ENCODE measurements at regions not wholly inside any gene's neighbourhood (a gene's known extent, or its start where the extent isn't known, plus 50 kb on each side); places are given as distances from the start of the nearest gene placed in this dataset.

- H3K4me1 ChIP-seq (ENCODE audit: low read depth): peaks cover 6% of the 10 kb centered on the region
- no peak overlapping the region for H3K27ac ChIP-seq
- H3K36me3 ChIP-seq: no peaks in the 10 kb centered on the region
- TF ChIP-seq CTCF (IDR thresholded peaks at IDR 0.05; ENCODE audit: low read depth, low read length): no peak
- no peak overlapping the region for H3K4me3 ChIP-seq
- no peak for DNase-seq (ENCODE audit: low read depth in 1 of 2, low spot score in 1 of 2)
- no peaks in the 10 kb centered on the region for H3K9me3 ChIP-seq (ENCODE audit: low read depth)
- no peaks in the 10 kb centered on the region for H3K27me3 ChIP-seq
These were observed 198.2 kb upstream of the KCNG1 start for GRCh38 chr20:51221103-51221502.

GRCh38 chr20:51220293-51220706 is 197.4 kb upstream of the KCNG1 start:
- Histone ChIP-seq H3K36me3 (no peaks in the 10 kb centered on the region), H3K27ac (no peak overlapping the region), H3K4me3 (no peak overlapping the region), H3K4me1 (ENCODE audit: low read depth) (peaks cover 6% of the 10 kb centered on the region), H3K9me3 (ENCODE audit: low read depth) (no peaks in the 10 kb centered on the region), H3K27me3 (no peaks in the 10 kb centered on the region)
- DNase-seq (ENCODE audit: low read depth in 1 of 2, low spot score in 1 of 2): peak; percentile 32 to 41
- peak; percentile 95 for TF ChIP-seq CTCF (IDR thresholded peaks at IDR 0.05; ENCODE audit: low read depth, low read length)

- H3K4me1 ChIP-seq (ENCODE audit: low read depth): peaks cover 6% of the 10 kb centered on the region
- TF ChIP-seq CTCF (IDR thresholded peaks at IDR 0.05; ENCODE audit: low read depth, low read length): no peak
- no peak overlapping the region for H3K4me3 ChIP-seq
- no peaks in the 10 kb centered on the region for H3K36me3 ChIP-seq
- H3K27me3 ChIP-seq: no peaks in the 10 kb centered on the region
- no peaks in the 10 kb centered on the region for H3K9me3 ChIP-seq (ENCODE audit: low read depth)
- no peak for DNase-seq (ENCODE audit: low read depth in 1 of 2, low spot score in 1 of 2)
- no peak overlapping the region for H3K27ac ChIP-seq
These were observed 196.6 kb upstream of the KCNG1 start for GRCh38 chr20:51219544-51219943.

- Histone ChIP-seq H3K4me3 (no peak overlapping the region), H3K4me1 (ENCODE audit: low read depth) (peaks cover 4% of the 10 kb centered on the region), H3K36me3 (no peaks in the 10 kb centered on the region), H3K9me3 (ENCODE audit: low read depth) (no peaks in the 10 kb centered on the region), H3K27ac (no peak overlapping the region), H3K27me3 (no peaks in the 10 kb centered on the region)
- DNase-seq (ENCODE audit: low read depth in 1 of 2, low spot score in 1 of 2): no peak
- TF ChIP-seq CTCF (IDR thresholded peaks at IDR 0.05; ENCODE audit: low read depth, low read length): no peak
These were observed 195.7 kb upstream of the KCNG1 start for GRCh38 chr20:51218603-51219002.

GRCh38 chr20:51217347-51218045 is 194.6 kb upstream of the KCNG1 start:
- H3K27me3 ChIP-seq: no peaks in the 10 kb centered on the region
- no peaks in the 10 kb centered on the region for H3K9me3 ChIP-seq (ENCODE audit: low read depth)
- H3K36me3 ChIP-seq: no peaks in the 10 kb centered on the region
- DNase-seq (ENCODE audit: low read depth in 1 of 2, low spot score in 1 of 2): no peak
- H3K4me3 ChIP-seq: no peak overlapping the region
- no peak overlapping the region for H3K27ac ChIP-seq
- H3K4me1 ChIP-seq (ENCODE audit: low read depth): no peaks in the 10 kb centered on the region
- TF ChIP-seq CTCF (IDR thresholded peaks at IDR 0.05; ENCODE audit: low read depth, low read length): no peak
